Smooth muscle cell (in vitro differentiated cells): ENCODE measurements at regions not wholly inside any gene's neighbourhood (a gene's known extent, or its start where the extent isn't known, plus 50 kb on each side); places are given as distances from the start of the nearest gene placed in this dataset.

Source experiments
- DNase-seq: peaks from one replicate; lab custom pipeline; 2025; ENCODE audit not compliant: unreplicated experiment; lab: John Stamatoyannopoulos, UW
- H2AFZ ChIP-seq: fragments of 200-600 bp; sonication (generic); 2 replicates; pipeline ENCODE4 v1.6.0; 2016; ENCODE audit warnings: antibody characterized with exemption, low read depth, mild to moderate bottlenecking
- H3F3A ChIP-seq: fragments of 200-600 bp; sonication (generic); 2 replicates; pipeline ENCODE4 v1.6.0; 2017; ENCODE audit warnings: antibody characterized with exemption, low read depth
- H3K27ac ChIP-seq: fragments of 200-600 bp; sonication (generic); 2 replicates; pipeline ENCODE4 v1.5.1; 2016; ENCODE audit warnings: low read depth, mild to moderate bottlenecking
- H3K27me3 ChIP-seq: fragments of 200-600 bp; sonication (generic); 2 replicates; pipeline ENCODE4 v1.6.1; 2016; ENCODE audit warnings: low read depth, mild to moderate bottlenecking
- H3K36me3 ChIP-seq: fragments of 200-600 bp; sonication (generic); 2 replicates; pipeline ENCODE4 v1.5.1; 2016; ENCODE audit warnings: low read depth
- H3K4me1 ChIP-seq: fragments of 200-600 bp; sonication (generic); 2 replicates; pipeline ENCODE4 v1.5.1; 2016; ENCODE audit warnings: low read depth
- H3K4me2 ChIP-seq: fragments of 200-600 bp; sonication (generic); 2 replicates; pipeline ENCODE4 v1.6.0; 2016; ENCODE audit warnings: mild to moderate bottlenecking
- H3K4me3 ChIP-seq: fragments of 200-600 bp; sonication (generic); 2 replicates; pipeline ENCODE4 v1.5.1; 2016; ENCODE audit warnings: mild to moderate bottlenecking
- H3K79me2 ChIP-seq: fragments of 200-600 bp; sonication (generic); 2 replicates; pipeline ENCODE4 v1.6.0; 2016; ENCODE audit warnings: low read depth, mild to moderate bottlenecking
- H3K9ac ChIP-seq: fragments of 200-600 bp; sonication (generic); 2 replicates; pipeline ENCODE4 v1.6.0; 2016; ENCODE audit warnings: low read depth
- H3K9me3 ChIP-seq: fragments of 200-600 bp; sonication (generic); replicated peaks from 2 replicates; pipeline ENCODE4 v1.5.1; 2016; ENCODE audit warnings: low read depth
- H4K20me1 ChIP-seq: fragments of 200-600 bp; sonication (generic); 2 replicates; pipeline ENCODE4 v1.6.0; 2016; ENCODE audit warnings: low read depth
- CTCF ChIP-seq: fragments of 200-600 bp; sonication (generic); IDR thresholded peaks from 2 replicates; pipeline ENCODE4 v1.5.1; 2017; ENCODE audit warnings: borderline replicate concordance, mild to moderate bottlenecking, antibody characterized with exemption; ENCODE audit not compliant: insufficient read depth, poor library complexity, severe bottlenecking
- WGBS: methylation state at CpG from one replicate; pipeline ENCODE4 v1.1.7; 2016; ENCODE audit warnings: low lambda C conversion rate; 5-methylcytosine and 5-hydroxymethylcytosine counted together

- Histone ChIP-seq H3K9ac (no peak overlapping the region), H3K4me2 (no peak overlapping the region), H3K4me3 (no peak overlapping the region), H3K36me3 (no peaks in the 10 kb centered on the region), H3K4me1 (no peaks in the 10 kb centered on the region), H3K27ac (no peak overlapping the region), H3F3A (no peaks in the 10 kb centered on the region), H2AFZ (no peak overlapping the region), H3K27me3 (peaks cover 17% of the 10 kb centered on the region), H3K9me3 (no peaks in the 10 kb centered on the region), H3K79me2 (no peaks in the 10 kb centered on the region), H4K20me1 (no peaks in the 10 kb centered on the region)
- TF ChIP-seq CTCF, result no peak
- DNase-seq, result no peak
- WGBS, result 85% methylated on average over 12 of the region's 12 CpGs
These were observed 177.8 kb upstream of the SFSWAP start for GRCh38 chr12:131533139-131533538.

- H3K4me2 ChIP-seq, result no peak overlapping the region
- H3F3A ChIP-seq, result no peaks in the 10 kb centered on the region
- no peak overlapping the region for H3K4me3 ChIP-seq
- no peak overlapping the region for H3K9ac ChIP-seq
- TF ChIP-seq CTCF, result no peak
- H4K20me1 ChIP-seq, result no peaks in the 10 kb centered on the region
- WGBS, result 85% methylated on average over 5 of the region's 5 CpGs
- no peaks in the 10 kb centered on the region for H3K9me3 ChIP-seq
- H3K27ac ChIP-seq, result no peak overlapping the region
- H3K27me3 ChIP-seq, result peaks cover 17% of the 10 kb centered on the region
- no peaks in the 10 kb centered on the region for H3K79me2 ChIP-seq
- no peak overlapping the region for H2AFZ ChIP-seq
- no peak for DNase-seq
- H3K4me1 ChIP-seq, result no peaks in the 10 kb centered on the region
- H3K36me3 ChIP-seq, result no peaks in the 10 kb centered on the region
These were observed 175.1 kb upstream of the SFSWAP start for GRCh38 chr12:131535779-131536178.

- Histone ChIP-seq H3K79me2 (no peaks in the 10 kb centered on the region), H4K20me1 (no peaks in the 10 kb centered on the region), H3K4me2 (no peak overlapping the region), H2AFZ (no peak overlapping the region), H3K4me3 (no peak overlapping the region), H3K9ac (no peak overlapping the region), H3K4me1 (no peaks in the 10 kb centered on the region), H3K27ac (no peak overlapping the region), H3K27me3 (peaks cover 15% of the 10 kb centered on the region), H3K36me3 (no peaks in the 10 kb centered on the region), H3K9me3 (no peaks in the 10 kb centered on the region), H3F3A (no peaks in the 10 kb centered on the region)
- WGBS, result 82% methylated on average over 11 of the region's 11 CpGs
- no peak for DNase-seq
- TF ChIP-seq CTCF, result no peak
These were observed 174.6 kb upstream of the SFSWAP start for GRCh38 chr12:131536337-131536736.

GRCh38 chr12:131536766-131537165, 174.1 kb upstream of the SFSWAP start:
- no peak for DNase-seq
- Histone ChIP-seq H4K20me1 (no peaks in the 10 kb centered on the region), H3K27ac (no peak overlapping the region), H3K27me3 (peaks cover 11% of the 10 kb centered on the region), H3K4me1 (no peaks in the 10 kb centered on the region), H3K36me3 (no peaks in the 10 kb centered on the region), H3K9me3 (no peaks in the 10 kb centered on the region), H3K79me2 (no peaks in the 10 kb centered on the region), H2AFZ (no peak overlapping the region), H3K9ac (no peak overlapping the region), H3K4me3 (no peak overlapping the region), H3K4me2 (no peak overlapping the region), H3F3A (no peaks in the 10 kb centered on the region)
- 87% methylated on average over 13 of the region's 13 CpGs for WGBS
- TF ChIP-seq CTCF, result no peak
